ENCODE measurements at regions not wholly inside any gene's neighbourhood (a gene's known extent, or its start where the extent isn't known, plus 50 kb on each side); places are given as distances from the start of the nearest gene placed in this dataset.
A peak's percentile ranks its signal among the peaks of the same experiment; 100 is the strongest.

DNA sequence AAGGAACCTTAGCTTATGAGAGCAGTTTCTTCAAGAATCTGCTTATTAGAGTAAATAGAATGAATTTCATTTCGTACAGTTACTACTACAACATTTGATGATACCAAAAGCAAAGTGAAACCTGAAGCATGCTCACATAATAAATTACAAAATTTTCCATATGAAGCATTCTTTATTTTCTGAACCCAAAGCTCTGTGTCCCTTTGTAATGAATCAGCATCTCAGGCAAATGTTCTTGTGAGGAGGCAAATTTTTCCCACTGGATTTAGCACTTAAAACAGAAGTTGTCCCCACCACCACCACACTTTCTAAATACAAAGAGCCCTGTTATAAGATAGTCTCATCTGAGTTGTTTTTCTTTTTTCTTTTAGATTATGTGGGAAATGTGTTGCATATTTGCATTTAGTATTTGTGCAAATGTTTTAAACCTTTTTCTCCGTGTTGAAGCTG, 70.7 kb upstream of the NFKB1 start:
- H3K9me3 ChIP-seq: no peaks in the 10 kb centered on the region
- peaks cover 15% of the 10 kb centered on the region for H3K4me1 ChIP-seq
- intact Hi-C loops (cut with DNase I): no loop called here
- TF ChIP-seq CTCF (IDR thresholded peaks at IDR 0.05) (no peak), POLR2AphosphoS5 (IDR thresholded peaks at IDR 0.05; ENCODE audit: insufficient read depth in 1 of 2, low read depth in 1 of 2) (no peak), POLR2A (IDR thresholded peaks at IDR 0.05) (no peak)
- H3K4me3 ChIP-seq: peak overlapping the region; percentile 59 to 66
- no peaks in the 10 kb centered on the region for H3K36me3 ChIP-seq
- DNase-seq (ENCODE audit: extremely low spot score in 2 of 2): no peak
- H3K27me3 ChIP-seq: no peaks in the 10 kb centered on the region
- H3K27ac ChIP-seq: peak overlapping the region; percentile 84

- Histone ChIP-seq H3K36me3 (no peaks in the 10 kb centered on the region), H3K4me1 (peaks cover 15% of the 10 kb centered on the region), H3K9me3 (no peaks in the 10 kb centered on the region), H3K27me3 (no peaks in the 10 kb centered on the region), H3K27ac (no peak overlapping the region), H3K4me3 (peak overlapping the region; percentile 59 to 66)
- TF ChIP-seq POLR2AphosphoS5 (IDR thresholded peaks at IDR 0.05; ENCODE audit: insufficient read depth in 1 of 2, low read depth in 1 of 2) (no peak), POLR2A (IDR thresholded peaks at IDR 0.05) (no peak), CTCF (IDR thresholded peaks at IDR 0.05) (no peak)
- DNase-seq (ENCODE audit: extremely low spot score in 2 of 2): no peak
- intact Hi-C loops (cut with DNase I): no loop called here
Observed at GRCh38 chr4:102431608-102431961, 69.6 kb upstream of the NFKB1 start.

DNA sequence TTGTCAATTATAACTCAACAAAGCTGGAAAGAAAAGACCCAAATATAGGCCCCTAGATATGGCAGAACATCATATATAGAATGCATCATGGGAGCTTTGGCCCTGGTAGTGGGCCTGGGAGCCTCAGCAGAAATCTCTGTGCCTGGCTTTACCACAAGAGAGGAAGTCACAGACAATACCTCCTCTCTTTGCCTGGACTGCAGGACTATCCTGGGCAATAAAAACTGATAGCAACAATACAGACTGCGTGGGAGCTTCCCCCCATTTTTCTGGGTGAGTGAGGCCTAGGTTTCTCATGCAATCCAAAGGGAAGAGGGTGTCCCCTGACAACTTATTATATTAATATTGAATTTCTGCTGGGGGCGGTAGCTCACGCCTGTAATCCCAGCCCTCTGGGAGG, 64.0 kb upstream of the NFKB1 start:
- peaks cover 17% of the 10 kb centered on the region for H3K4me1 ChIP-seq
- intact Hi-C loops (cut with DNase I): no loop called here

GRCh38 chr4:102438396-102439235, 62.5 kb upstream of the NFKB1 start:
- H3K27me3 ChIP-seq: no peaks in the 10 kb centered on the region
- no peak for DNase-seq (ENCODE audit: extremely low spot score in 2 of 2)
- TF ChIP-seq CTCF (IDR thresholded peaks at IDR 0.05): no peak
- TF ChIP-seq POLR2A (IDR thresholded peaks at IDR 0.05): no peak
- no peak for TF ChIP-seq POLR2AphosphoS5 (IDR thresholded peaks at IDR 0.05; ENCODE audit: insufficient read depth in 1 of 2, low read depth in 1 of 2)
- H3K27ac ChIP-seq: peak overlapping the region; percentile 80
- no peaks in the 10 kb centered on the region for H3K36me3 ChIP-seq
- H3K9me3 ChIP-seq: no peaks in the 10 kb centered on the region
- H3K4me3 ChIP-seq: no peak overlapping the region
- H3K4me1 ChIP-seq: peaks cover 17% of the 10 kb centered on the region
- intact Hi-C loops (cut with DNase I): no loop called here

More for the DNA sequence above, 64.0 kb upstream of the NFKB1 start:
- TF ChIP-seq POLR2AphosphoS5 (IDR thresholded peaks at IDR 0.05; ENCODE audit: insufficient read depth in 1 of 2, low read depth in 1 of 2): no peak
- no peak for TF ChIP-seq CTCF (IDR thresholded peaks at IDR 0.05)
- TF ChIP-seq POLR2A (IDR thresholded peaks at IDR 0.05): no peak
- no peaks in the 10 kb centered on the region for H3K27me3 ChIP-seq
- H3K4me3 ChIP-seq: no peak overlapping the region
- H3K9me3 ChIP-seq: no peaks in the 10 kb centered on the region
- H3K36me3 ChIP-seq: no peaks in the 10 kb centered on the region
- no peak for DNase-seq (ENCODE audit: extremely low spot score in 2 of 2)
- H3K27ac ChIP-seq: no peak overlapping the region

GRCh38 chr4:102439236-102439614, 61.9 kb upstream of the NFKB1 start:
- Histone ChIP-seq H3K4me1 (peaks cover 17% of the 10 kb centered on the region), H3K9me3 (no peaks in the 10 kb centered on the region), H3K27ac (peak overlapping the region; percentile 80), H3K27me3 (no peaks in the 10 kb centered on the region), H3K4me3 (no peak overlapping the region), H3K36me3 (no peaks in the 10 kb centered on the region)
- TF ChIP-seq CTCF (IDR thresholded peaks at IDR 0.05): no peak
- no peak for TF ChIP-seq POLR2A (IDR thresholded peaks at IDR 0.05)
- TF ChIP-seq POLR2AphosphoS5 (IDR thresholded peaks at IDR 0.05; ENCODE audit: insufficient read depth in 1 of 2, low read depth in 1 of 2): peak; percentile 32 to 99
- no peak for DNase-seq (ENCODE audit: extremely low spot score in 2 of 2)
- intact Hi-C loops (cut with DNase I): no loop called here
